Hepatocyte (in vitro differentiated cells): ENCODE measurements at regions not wholly inside any gene's neighbourhood (a gene's known extent, or its start where the extent isn't known, plus 50 kb on each side); places are given as distances from the start of the nearest gene placed in this dataset.

Source experiments
- DNase-seq: peaks from one replicate; pipeline ENCODE4 v3.0.0-alpha.2; 2016; ENCODE audit warnings: low spot score
- H2AFZ ChIP-seq: fragments of 200-600 bp; sonication (generic); 2 replicates; pipeline ENCODE4 v1.6.0; 2016; ENCODE audit warnings: antibody characterized with exemption, mild to moderate bottlenecking
- H3K27ac ChIP-seq: fragments of 200-600 bp; sonication (generic); 2 replicates; pipeline ENCODE4 v1.5.1; 2016; ENCODE audit warnings: mild to moderate bottlenecking
- H3K27me3 ChIP-seq: fragments of 200-600 bp; sonication (generic); 2 replicates; pipeline ENCODE4 v1.6.1; 2016
- H3K36me3 ChIP-seq: fragments of 200-600 bp; sonication (generic); replicated peaks from 2 replicates; pipeline ENCODE4 v1.5.1; 2016; ENCODE audit warnings: low read depth; ENCODE audit not compliant: insufficient read depth
- H3K4me1 ChIP-seq: fragments of 200-600 bp; sonication (generic); 2 replicates; pipeline ENCODE4 v1.5.1; 2016; ENCODE audit warnings: mild to moderate bottlenecking, moderate library complexity; ENCODE audit not compliant: insufficient read depth
- H3K4me2 ChIP-seq: fragments of 200-600 bp; sonication (generic); 2 replicates; pipeline ENCODE4 v1.6.0; 2016
- H3K4me3 ChIP-seq: fragments of 200-600 bp; sonication (generic); 2 replicates; pipeline ENCODE4 v1.5.1; 2016; ENCODE audit warnings: mild to moderate bottlenecking
- H3K79me2 ChIP-seq: fragments of 200-600 bp; sonication (generic); 2 replicates; pipeline ENCODE4 v1.6.0; 2017; ENCODE audit warnings: mild to moderate bottlenecking
- H3K9me2 ChIP-seq: fragments of 200-600 bp; sonication (generic); replicated peaks from 2 replicates; pipeline ENCODE4 v1.6.0; 2017; ENCODE audit warnings: mild to moderate bottlenecking; ENCODE audit not compliant: insufficient read depth
- H3K9me3 ChIP-seq: fragments of 200-600 bp; sonication (generic); 2 replicates; pipeline ENCODE4 v1.5.1; 2016; ENCODE audit warnings: low read depth, mild to moderate bottlenecking
- H4K20me1 ChIP-seq: fragments of 200-600 bp; sonication (generic); 2 replicates; pipeline ENCODE4 v1.6.0; 2016; ENCODE audit warnings: mild to moderate bottlenecking; ENCODE audit not compliant: insufficient read depth, poor library complexity, severe bottlenecking
- EZH2 ChIP-seq: fragments of 200-600 bp; sonication (generic); IDR thresholded peaks from 2 replicates; pipeline ENCODE4 v1.6.1; 2016; ENCODE audit warnings: antibody characterized with exemption, mild to moderate bottlenecking, borderline replicate concordance
- EZH2phosphoT487 ChIP-seq: fragments of 200-600 bp; sonication (generic); IDR thresholded peaks from one replicate; pipeline ENCODE4 v1.6.1; 2018; ENCODE audit warnings: antibody characterized with exemption, mild to moderate bottlenecking, low read depth, moderate library complexity; ENCODE audit not compliant: unreplicated experiment, severe bottlenecking
- WGBS: methylation state at CpG from one replicate; pipeline ENCODE4 v1.1.6; 2016; ENCODE audit warnings: low lambda C conversion rate; ENCODE audit errors: missing lambda C conversion rate; 5-methylcytosine and 5-hydroxymethylcytosine counted together
- TF ChIP-seq, protein P1 (sequence below): fragments of 200-600 bp; sonication (generic); IDR thresholded peaks from 2 replicates; pipeline ENCODE4 v1.5.1; 2016; ENCODE audit warnings: antibody characterized with exemption, mild to moderate bottlenecking; ENCODE audit not compliant: poor library complexity

DNA sequence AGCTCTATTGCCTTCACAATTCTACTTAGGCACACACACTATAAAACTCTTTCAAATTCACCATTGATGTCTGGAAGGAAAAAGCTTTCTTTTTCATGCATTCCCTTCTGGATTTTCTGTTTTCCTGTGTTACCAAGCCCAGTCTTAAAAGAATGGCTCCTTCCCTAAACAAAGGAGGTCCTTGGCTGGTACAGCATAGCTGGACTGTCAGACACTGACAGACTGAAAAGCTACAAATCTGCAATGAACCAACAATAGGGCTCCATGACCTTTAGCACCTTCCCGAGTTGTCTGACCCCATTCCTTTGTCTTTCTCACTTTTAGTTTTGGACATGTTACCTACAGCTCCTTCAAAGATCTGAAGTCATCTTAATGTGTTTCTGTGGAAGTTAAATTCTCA lies 382.5 kb downstream of the TMEM161B start:
- H3K9me2 ChIP-seq, result no peaks in the 10 kb centered on the region

DNA sequence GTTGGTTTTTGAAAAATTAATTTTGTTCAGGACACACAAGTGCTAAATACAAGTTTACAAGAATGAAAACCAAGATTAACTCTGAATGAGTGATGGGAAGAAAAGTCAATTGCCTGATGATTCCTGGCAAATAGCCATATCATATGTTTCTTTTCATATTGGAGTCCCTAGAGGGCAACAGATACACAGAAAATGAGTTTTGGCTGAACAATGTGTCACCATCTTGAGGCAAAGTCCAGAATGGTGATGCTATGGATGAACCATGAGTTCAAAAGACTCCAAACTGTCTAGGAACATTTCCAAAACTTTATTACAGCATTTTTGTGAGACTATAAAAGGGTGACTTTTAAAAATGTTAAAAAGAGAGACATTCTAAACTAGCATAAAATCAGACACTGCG lies 382.9 kb downstream of the TMEM161B start:
- no peak for TF ChIP-seq EZH2
- TF ChIP-seq EZH2phosphoT487, result no peak
- TF ChIP-seq, protein P1, sequence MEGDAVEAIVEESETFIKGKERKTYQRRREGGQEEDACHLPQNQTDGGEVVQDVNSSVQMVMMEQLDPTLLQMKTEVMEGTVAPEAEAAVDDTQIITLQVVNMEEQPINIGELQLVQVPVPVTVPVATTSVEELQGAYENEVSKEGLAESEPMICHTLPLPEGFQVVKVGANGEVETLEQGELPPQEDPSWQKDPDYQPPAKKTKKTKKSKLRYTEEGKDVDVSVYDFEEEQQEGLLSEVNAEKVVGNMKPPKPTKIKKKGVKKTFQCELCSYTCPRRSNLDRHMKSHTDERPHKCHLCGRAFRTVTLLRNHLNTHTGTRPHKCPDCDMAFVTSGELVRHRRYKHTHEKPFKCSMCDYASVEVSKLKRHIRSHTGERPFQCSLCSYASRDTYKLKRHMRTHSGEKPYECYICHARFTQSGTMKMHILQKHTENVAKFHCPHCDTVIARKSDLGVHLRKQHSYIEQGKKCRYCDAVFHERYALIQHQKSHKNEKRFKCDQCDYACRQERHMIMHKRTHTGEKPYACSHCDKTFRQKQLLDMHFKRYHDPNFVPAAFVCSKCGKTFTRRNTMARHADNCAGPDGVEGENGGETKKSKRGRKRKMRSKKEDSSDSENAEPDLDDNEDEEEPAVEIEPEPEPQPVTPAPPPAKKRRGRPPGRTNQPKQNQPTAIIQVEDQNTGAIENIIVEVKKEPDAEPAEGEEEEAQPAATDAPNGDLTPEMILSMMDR, result no peak
- Histone ChIP-seq H2AFZ (no peak overlapping the region), H3K9me3 (no peaks in the 10 kb centered on the region), H3K4me1 (no peaks in the 10 kb centered on the region), H3K27ac (no peak overlapping the region), H3K79me2 (no peaks in the 10 kb centered on the region), H4K20me1 (no peaks in the 10 kb centered on the region), H3K4me2 (no peak overlapping the region), H3K36me3 (no peaks in the 10 kb centered on the region), H3K27me3 (no peaks in the 10 kb centered on the region), H3K9me2 (no peaks in the 10 kb centered on the region), H3K4me3 (no peak overlapping the region)
- 93% methylated on average over 1 of the region's 1 CpG for WGBS
- DNase-seq, result no peak

More for the DNA sequence above, 382.5 kb downstream of the TMEM161B start:
- Histone ChIP-seq H2AFZ (no peak overlapping the region), H3K27ac (no peak overlapping the region), H3K27me3 (no peaks in the 10 kb centered on the region), H3K9me3 (no peaks in the 10 kb centered on the region), H3K4me3 (no peak overlapping the region), H3K79me2 (no peaks in the 10 kb centered on the region), H4K20me1 (no peaks in the 10 kb centered on the region), H3K4me1 (no peaks in the 10 kb centered on the region), H3K4me2 (no peak overlapping the region), H3K36me3 (no peaks in the 10 kb centered on the region)
- no peak for DNase-seq
- WGBS, result 58% methylated on average over 1 of the region's 1 CpG
- TF ChIP-seq, protein P1, result no peak
- TF ChIP-seq EZH2phosphoT487 (no peak), EZH2 (no peak)

DNA sequence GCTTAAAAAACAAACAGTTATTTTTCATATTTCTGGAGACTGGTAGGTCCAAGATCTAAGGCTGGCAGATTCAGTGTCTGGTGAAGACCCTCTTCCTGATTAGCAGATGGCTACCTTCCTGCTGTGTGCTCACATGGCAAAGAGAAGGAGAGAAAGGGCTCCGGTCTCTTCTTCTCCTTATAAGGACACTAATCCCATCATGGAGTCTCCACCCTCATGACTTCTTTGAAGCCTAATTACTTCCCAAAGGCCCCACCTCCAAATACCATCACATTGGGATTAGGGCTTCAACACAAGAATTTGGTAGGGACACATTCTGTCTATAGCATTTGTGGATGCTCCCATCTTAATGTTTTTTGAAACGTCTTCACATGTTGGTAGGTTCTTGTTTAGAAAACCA lies 391.1 kb downstream of the TMEM161B start:
- H3K79me2 ChIP-seq, result no peaks in the 10 kb centered on the region
- H3K27ac ChIP-seq, result no peak overlapping the region
- no peak overlapping the region for H3K4me2 ChIP-seq
- H2AFZ ChIP-seq, result no peak overlapping the region
- no peaks in the 10 kb centered on the region for H3K9me2 ChIP-seq
- no peaks in the 10 kb centered on the region for H4K20me1 ChIP-seq
- no peak for DNase-seq
- 67% methylated on average over 2 of the region's 2 CpGs for WGBS
- H3K27me3 ChIP-seq, result no peaks in the 10 kb centered on the region
- no peak for TF ChIP-seq EZH2phosphoT487
- no peak for TF ChIP-seq EZH2
- TF ChIP-seq, protein P1, result no peak
- no peaks in the 10 kb centered on the region for H3K36me3 ChIP-seq
- H3K4me1 ChIP-seq, result no peaks in the 10 kb centered on the region
- no peak overlapping the region for H3K4me3 ChIP-seq
- no peaks in the 10 kb centered on the region for H3K9me3 ChIP-seq

GRCh38 chr5:87877023-87877422 lies 391.6 kb downstream of the TMEM161B start:
- H3K79me2 ChIP-seq, result no peaks in the 10 kb centered on the region
- H3K4me1 ChIP-seq, result no peaks in the 10 kb centered on the region
- H3K36me3 ChIP-seq, result no peaks in the 10 kb centered on the region
- H3K27me3 ChIP-seq, result no peaks in the 10 kb centered on the region
- no peaks in the 10 kb centered on the region for H3K9me3 ChIP-seq
- H4K20me1 ChIP-seq, result no peaks in the 10 kb centered on the region
- no peak overlapping the region for H2AFZ ChIP-seq
- no peak for TF ChIP-seq EZH2
- TF ChIP-seq, protein P1, result no peak
- no peak overlapping the region for H3K4me3 ChIP-seq
- WGBS, result 64% methylated on average over 1 of the region's 1 CpG
- no peaks in the 10 kb centered on the region for H3K9me2 ChIP-seq
- no peak for DNase-seq
- no peak overlapping the region for H3K4me2 ChIP-seq
- H3K27ac ChIP-seq, result no peak overlapping the region
